HG02943 (cell line): ENCODE measurements at regions not wholly inside any gene's neighbourhood (a gene's known extent, or its start where the extent isn't known, plus 50 kb on each side); places are given as distances from the start of the nearest gene placed in this dataset.

Source experiments
- ATAC-seq: cut with Tn5 transposase; IDR thresholded peaks from one replicate; pipeline ENCODE4 v1.9.1; 2021; ENCODE audit warnings: mild to moderate bottlenecking, low read depth, moderate library complexity; ENCODE audit not compliant: unreplicated experiment

DNA sequence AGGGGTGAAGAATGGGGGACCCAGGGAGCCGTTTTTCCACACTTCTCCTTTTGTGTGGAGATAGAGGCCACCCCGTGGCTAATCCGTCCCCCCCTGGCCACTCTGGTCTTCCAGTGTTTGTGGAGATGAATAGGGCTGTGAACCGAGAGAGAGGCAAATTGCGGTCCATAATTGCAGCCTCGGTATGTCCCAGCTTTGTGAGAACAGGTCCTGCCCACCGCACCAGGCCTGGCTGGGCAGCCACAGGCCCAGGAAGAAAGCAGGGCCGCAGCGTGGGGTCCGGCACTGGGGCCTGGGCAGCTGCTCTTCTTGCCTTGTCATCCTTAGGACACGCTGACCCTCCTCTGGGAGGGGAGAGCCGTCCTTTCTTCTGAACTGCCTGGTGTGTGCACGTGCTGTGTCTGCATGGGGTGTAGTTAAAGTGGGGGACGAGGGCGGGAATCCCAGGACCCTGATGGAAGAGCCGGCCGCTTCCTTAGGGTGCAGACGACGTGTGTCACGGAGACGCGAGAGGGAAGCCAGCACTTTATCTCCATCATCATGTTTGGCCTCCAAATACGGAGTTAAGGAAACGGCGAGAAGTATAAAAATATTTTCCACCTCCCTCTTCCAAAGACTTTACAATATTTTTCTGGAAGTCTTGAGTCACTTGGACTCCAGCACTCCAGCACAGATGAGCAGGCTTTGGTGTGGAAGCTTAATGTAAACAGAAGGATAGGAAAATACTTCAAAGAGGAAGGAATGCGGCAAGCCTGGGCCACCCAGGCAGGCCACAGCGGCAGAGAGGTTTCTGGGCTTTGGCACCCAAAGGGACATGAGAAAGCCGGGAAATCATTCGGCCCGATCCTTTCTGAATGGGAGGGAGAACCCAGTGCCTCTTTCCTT, 1248.4 kb downstream of the BRD1 start:
- ATAC-seq, result no peak

DNA sequence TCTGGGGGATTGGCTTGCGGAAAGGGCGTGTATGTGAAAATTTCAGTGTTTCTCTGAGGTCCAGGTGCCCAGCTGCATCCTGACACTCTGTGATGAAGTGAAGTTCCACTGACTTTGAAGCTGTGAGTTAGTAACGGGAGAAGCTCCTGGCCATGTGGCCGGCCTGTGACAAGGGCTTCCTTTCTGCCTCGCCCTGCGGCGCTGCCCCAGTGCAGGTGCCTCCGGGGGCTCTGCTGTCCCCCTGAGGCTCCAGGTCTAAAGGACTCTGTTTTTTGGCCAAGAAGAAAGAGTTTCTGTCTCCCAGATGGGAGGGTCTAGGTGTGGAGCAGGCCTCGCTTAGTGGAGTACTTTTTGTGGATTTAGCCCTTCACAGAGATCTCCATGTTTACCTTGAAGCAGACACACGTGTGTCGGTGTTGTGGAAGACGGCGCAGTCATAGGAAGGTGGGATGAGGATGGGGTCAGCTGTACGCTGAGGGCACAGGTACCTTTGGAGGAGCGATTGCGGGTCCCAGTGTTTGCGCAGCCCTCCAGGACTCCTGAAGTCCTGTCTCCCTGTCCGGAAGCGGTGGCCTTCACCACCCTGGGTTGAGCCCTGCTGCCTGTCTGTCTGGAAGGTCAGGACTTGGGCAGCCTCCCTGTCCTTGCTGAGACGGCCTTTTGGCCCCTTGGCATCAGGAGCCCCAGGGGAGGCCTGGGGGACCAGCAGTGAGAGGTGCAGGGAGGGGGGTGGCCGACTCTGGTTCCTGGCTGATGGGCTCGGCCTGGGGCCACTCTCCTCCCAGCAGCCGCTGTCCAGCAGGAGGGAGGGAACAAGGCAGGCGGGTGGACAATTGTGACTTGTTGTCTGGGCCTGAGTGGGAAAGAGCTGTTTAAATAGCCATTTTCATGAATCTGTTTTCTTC, 1249.3 kb downstream of the BRD1 start:
- ATAC-seq, result no peak

DNA sequence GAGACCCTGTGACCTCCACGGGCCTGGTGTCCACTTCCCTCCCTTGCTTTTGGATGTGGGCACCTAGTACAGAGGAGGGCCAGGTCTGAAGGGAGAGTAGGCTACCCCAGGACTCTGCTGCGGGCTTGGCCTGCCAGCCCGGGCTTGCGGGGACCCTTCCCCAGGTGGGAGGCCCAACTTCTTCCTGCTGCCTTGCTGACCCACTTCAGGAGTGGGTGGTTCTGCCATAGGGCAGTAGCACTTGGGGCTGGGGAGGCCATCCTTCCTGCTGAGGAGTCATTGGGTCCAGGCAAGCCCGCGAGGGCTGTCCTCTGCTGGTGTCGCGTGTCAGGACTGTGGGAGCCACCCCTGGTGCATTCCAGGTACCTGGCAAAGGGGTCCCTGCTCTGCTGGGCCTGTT, 1250.0 kb downstream of the BRD1 start:
- no peak for ATAC-seq

DNA sequence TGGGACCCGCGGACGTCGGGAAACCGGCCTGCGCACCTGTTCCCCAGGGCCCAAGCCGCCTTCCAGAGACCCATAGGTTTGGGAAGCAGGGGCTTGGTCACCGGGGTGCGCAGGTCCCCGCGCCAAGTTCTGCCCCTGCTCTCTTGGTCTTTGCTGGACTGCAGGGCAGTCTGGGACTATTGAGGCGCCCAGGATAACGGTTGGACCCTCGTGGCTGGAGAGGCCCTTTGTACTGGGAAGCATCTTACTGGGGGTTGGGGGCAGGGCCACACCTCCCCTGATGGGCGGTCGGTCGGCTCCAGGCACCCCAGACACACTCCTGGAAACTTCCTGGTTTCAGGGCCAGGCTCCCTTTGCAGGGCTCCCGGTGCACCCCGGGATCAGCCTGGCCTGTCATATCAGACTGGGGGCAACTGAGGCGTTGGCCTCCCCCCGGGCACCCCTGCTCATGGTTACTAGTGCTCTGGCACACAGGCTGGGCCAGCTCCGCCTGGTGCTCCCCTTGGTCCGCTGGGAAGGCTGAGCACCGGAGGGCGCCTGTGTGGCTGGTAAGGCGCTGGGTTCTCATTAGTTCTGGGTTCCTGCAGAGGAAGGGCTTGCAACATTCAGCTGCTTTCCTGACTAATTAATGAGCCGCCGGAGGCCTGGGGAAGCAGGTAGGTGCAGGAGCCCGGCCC, 1250.5 kb downstream of the BRD1 start:
- no peak for ATAC-seq

DNA sequence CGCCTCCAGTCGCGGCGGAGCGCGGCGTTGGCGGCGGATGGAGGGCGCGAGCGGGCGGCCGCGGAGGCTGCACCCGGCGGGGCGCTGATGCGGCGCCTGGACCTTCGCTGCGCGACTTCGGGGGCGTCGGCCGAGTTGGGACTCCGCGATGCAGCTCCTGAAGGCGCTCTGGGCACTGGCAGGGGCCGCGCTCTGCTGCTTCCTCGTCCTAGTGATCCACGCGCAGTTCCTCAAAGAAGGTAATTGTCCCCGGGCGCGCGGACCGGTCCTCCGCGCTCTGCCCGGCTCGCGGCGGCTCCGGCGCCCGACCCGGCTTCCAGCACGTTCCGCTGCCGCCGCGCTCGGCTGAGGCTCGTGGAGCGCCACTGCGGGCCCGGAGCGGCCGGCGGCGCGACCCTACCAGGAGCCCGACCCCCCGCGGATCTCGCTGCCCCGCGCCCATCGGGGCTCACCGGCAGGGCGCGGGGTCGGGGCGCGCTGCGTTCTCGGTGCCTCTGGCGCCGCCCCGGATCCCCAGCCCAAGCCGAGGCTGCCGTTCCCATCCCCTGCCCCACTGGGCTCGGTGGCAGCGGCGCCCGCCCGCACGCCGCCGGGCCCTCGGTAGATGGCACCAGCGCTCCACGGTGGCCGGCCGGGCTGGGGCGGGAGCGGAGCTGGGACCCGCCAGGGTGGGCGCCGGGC, 1251.2 kb downstream of the BRD1 start:
- ATAC-seq, result no peak

DNA sequence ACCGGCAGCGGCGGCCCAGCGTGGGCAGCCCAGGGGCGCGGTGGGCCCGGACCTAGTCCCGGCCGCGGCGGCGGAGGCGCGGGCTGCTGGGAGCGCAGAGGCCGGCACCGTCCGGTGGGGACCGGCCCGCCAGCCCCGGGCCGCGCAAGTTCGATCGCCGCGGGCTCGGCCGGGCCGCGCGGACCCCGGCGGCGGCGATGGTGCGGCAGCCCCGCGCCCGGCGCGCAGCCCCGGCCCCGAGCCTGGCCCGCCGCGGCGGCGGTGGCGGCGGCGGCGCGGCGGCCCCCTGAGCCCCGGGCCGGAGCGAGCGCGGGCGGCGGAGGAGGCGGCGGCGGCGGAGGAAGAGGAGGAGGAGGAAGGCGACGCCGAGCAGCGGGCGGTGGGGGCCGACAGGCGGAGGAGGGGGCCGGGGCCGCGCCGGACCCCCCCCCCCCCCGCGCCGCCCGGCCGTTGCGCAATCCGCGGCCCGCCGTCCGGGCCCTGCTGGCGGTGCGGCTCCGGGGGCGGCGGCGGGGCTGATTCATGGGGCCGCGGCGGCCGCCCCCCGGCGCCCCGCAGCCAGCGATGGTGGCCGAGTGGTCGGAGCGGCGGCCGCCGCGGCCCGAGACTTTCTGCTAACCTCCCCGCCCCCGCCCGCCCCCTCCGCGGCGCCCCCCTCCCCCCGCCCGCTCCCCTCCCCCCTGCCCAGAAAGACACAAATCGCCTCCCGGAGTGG, 1251.9 kb downstream of the BRD1 start:
- ATAC-seq, result no peak

DNA sequence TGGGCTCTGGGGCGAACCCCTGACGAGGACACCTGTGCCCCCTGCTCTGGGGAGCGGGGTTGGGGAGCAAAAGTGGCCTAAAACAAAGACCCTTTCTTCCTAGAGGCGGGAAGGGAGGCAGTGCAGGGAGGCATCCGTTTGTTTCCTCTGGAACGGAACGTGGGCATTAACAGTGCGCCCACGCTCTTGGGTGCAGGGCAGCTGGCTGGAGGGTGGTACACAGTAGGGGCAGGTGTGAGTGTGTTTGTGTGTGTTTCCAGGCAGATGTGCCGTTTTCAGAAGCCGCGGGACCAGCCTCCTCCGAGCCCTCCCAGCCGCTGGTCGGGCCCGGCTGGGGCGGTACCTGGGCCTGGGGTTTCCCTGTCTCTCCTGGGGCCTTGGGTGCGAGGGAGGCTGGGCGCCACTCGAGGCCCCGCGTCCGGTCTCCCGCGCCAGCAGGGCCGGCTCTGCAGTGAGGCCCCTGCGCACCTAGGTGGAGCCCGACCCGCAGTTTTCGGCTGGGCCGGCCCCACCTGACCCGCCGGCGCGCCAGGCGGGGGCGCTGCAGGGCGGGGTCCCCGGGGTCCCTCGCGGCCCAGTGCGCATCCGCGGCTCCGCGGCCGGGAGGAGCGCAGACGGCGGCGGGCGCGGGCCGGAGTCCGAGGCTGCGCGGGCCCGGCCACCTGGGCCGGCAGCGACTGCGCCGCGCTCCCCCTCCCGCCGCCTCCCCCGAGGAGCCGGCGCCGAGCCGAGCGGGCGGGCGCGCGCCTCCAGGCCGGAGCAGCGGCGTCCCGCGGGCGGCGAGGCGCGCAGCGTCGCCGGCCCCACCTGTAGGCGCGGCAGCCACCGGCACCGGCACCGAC, 1252.7 kb downstream of the BRD1 start:
- ATAC-seq, result no peak

DNA sequence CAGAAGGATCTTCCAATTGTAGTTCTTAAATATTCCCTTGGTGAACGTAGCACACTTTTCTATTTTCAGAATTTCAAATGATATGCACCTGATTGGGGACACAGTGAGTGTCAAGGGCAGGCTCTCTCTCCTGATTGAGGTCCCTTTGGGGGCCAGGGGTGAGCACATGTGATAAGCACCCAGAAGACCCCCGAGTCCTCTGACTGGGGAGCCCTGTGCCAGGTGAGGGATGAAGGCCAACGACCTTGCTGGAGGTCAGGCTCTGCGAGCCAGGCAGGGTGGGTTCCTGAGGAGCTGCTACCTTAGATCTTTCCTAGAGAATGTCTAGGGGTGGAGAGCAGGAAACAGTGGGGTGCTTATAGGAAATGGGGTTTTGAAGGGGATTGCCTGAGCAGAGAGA, 1253.9 kb downstream of the BRD1 start:
- no peak for ATAC-seq

DNA sequence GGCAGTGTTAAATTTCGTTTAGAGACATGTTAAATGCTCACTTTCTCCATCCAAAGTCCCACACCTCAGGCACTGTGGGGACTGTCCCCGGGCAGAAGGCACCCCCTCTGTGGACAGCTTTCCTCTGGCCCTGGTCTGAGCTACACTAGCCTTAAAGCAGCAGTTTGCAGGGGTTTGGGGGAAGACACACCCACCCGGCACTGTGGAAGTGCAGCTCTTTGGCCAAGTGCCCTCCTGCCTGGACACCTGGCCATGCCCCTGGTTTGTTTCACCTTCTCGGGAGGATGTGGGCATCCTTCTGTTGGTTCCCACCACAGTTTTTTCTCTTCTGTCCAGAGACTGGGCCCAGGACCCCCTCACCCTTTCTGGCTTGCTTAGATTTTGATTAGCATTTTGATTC, 1254.7 kb downstream of the BRD1 start:
- no peak for ATAC-seq

DNA sequence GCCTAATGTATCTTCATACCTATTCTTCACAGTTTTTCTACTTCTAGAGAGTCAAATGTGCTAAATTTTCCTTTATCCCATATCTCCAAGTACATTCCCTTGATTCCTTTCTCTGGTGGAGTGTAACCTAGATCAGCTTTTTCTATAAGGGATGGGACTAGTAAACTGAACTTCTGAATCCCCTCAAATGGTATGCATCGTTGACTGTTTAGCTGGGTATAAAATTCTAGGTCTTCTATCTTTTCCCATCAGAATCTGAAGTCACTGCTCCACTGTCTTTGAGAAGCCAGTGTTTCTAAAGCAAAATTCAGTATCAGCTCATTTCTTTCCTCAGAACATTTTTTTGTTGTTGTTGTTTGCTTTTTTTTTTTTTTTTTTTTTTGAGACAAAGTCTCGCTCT, 1256.8 kb downstream of the BRD1 start:
- no peak for ATAC-seq

DNA sequence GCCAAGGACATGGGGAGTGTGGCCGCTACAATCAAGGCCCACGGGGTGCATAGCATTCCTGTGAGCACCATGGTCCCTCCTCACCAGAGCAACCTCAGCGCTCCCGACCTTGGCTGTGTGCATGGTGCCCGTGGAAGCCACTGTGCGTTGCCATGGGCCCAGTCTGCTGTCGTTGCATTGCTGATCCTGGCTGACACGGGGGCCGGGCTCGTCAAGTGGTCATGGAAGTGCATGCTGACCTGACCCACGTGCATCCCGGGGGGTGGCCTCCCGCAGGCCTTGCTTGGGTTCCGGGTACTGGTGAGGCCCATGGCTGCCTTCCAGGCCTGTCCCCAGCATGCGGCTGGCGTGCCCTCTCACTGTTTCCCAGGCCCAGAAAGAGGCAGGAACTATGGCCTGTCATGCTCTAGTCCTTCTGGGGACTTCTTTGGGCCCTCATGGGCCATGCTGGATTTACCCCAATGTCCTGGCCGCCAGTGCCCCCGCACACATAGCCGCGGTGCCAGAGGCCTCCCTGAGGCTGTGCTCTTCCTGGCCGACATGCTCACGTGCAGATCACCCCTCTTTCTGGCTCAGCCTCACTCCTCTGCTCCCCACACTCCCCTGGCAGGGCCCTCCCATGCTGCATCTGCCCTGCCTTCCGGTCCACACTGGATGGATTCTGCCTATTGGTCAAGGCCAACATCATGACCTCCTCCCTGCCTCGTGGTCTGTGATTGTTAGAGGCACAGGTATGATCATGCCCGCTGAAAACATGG, 1258.0 kb downstream of the BRD1 start:
- no peak for ATAC-seq

DNA sequence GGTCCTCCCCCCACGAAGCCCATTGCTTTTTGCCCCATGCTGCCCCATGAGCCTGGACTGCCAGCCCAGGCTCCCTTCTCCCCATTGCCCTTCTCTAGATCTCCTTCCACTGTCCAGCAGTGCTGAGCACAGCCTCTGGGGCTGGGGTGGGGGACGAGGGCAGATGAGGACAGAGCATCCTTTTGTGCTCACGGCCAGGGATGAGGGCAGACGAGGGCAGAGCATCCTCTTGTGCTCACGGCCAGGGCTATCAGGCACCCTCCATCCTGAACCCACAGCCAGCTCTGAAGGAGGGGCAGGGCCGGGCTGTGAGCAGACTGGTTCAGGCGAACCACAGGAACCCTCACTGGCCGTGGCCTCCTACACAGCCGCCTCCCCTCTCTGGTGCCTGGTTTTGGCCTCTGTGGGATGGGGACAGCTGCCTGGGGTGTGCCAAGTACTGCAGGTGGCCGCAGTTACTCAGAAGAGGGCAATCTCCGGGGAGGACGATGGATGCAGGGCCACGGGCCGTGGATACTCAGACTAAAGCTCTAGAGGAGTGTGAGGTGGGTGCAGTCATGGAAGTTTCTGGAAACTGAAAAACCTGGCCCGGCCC, 1258.8 kb downstream of the BRD1 start:
- no peak for ATAC-seq

DNA sequence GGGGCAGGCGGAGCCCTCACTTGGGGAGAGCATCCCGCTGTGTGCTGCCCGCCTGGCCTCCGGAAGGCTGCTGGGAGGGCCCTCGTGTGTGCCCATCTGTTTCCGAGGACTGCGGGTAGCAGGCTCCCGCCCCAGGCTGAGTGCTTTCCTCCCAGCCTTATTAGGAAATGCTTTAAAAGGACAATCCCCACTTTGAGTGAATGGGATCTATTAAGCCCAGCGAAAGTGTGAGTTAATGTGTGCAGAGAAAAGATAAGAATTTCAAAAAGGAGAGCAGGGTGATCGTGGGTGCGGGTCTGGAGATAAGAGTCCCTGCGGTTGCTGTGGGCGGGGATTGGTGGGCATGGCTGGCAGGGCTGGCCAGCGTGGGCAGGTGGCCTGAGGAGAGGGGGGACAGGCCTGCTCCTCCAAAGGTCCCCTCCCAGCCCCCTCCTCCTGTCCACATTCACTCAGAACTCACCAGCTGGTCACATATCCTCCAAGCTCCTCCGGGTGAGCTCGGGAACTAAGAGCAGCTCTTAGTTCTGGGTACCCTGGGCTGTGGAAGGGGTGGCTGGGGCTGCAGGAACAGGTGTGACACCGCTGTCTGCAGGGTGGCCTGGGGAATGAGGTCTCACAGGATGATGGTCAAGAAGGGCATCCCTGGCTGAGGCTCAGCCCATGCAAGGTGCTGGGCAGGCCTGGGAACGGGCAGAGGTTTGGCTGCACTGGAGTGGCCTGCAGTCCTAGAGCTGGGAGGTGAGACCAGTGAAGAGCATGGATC, 1260.3 kb downstream of the BRD1 start:
- ATAC-seq, result no peak

DNA sequence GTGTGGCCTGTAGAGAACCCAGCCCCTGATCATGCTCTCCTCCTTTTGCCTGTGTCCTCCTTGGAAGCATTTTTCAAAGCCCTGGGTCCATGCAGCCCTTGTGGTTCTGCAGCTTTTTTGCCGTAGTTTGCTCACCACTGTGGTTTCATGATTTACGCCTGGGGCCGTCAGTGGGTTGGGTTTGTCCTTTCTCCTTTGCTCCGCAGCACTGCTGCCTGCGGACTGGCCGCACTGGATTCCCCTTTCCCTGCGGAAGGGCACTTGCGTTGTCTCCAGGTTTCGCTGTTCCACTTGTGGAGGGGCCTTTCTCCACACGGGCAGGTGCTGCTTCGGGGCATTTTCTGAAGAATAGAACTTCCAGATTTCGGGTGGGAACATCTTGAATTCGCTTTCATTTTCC, 1260.9 kb downstream of the BRD1 start:
- ATAC-seq, result no peak

DNA sequence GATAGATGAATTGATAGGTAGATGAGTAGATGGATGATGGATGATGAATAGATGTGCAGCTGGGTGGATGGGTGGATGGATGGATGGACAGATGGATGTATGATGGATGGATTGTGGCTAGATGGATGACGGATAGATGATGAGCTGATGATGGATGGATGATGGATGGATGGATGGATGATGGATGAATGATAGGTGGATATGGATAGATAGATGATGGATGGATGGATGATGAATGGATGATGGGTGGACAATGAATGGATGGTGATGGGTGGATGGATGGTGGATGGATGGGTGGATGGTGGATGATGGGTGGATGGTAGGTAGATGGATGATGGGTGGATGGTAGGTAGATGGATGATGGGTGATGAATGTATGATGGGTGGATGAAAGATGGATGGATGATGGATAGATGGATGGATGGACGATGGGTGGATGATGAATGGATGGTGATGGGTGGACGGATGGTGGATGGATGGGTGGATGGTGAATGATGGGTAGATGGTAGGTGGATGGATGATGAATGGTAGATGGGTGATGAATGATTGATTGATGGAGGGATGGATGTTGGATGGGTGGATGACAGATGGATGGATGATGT, 1261.7 kb downstream of the BRD1 start:
- ATAC-seq, result no peak

DNA sequence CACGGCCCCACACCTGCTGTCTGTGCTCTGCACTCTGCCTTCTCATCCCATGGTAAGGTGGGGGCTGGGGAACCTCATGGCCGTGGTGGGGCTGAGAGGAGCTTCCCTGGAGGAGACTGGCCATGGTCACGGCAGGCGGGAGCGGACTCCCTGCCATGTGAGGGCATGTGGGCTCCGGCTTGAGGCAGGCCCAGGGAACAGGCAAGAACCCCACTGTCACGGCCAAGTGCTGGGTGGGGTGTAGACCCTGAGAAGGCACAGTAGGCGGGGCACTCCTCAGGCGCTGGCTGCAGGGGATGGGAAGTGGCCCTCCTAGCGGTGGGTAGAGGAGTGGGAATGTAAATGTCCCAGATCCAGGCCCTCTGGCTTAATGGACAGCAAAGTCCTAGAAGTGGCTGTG, 1262.7 kb downstream of the BRD1 start:
- ATAC-seq, result no peak

DNA sequence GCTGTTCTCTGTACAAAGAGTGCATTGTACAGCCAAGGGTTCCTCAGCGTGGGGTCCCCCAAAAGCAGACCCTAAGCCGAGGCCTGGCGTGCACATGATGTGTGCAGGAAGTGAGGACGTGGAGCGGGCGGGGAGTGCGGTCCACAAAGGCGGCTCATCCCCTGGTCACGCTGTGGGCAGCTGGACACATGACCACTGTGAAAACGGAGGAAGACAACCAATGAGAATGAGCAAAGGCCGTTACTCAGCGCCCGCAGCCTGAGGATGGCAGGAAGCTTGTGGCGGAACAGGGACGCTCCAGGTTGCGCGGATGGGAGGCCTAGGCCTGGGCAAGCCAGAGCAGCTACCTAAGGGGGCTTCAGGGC, 1263.7 kb downstream of the BRD1 start:
- no peak for ATAC-seq
